Loucy (cell line): ENCODE measurements at regions not wholly inside any gene's neighbourhood (a gene's known extent, or its start where the extent isn't known, plus 50 kb on each side); places are given as distances from the start of the nearest gene placed in this dataset.

Source experiments
- CTCF ChIP-seq: fragments of 200-600 bp; sonication (generic); conservative IDR thresholded peaks from 2 replicates; pipeline ENCODE4 v1.5.1; 2014; ENCODE audit warnings: mild to moderate bottlenecking, antibody characterized with exemption, low read length
- EZH2phosphoT487 ChIP-seq: fragments of 200-600 bp; IDR thresholded peaks from 2 replicates; pipeline ENCODE4 v1.6.1; 2018; ENCODE audit warnings: antibody characterized with exemption, mild to moderate bottlenecking, moderate library complexity, borderline replicate concordance

GRCh38 chr7:155897758-155898386 lies 85.6 kb upstream of the SHH start:
- TF ChIP-seq CTCF: no peak
- TF ChIP-seq EZH2phosphoT487: no peak
